ENCODE measurements at regions not wholly inside any gene's neighbourhood (a gene's known extent, or its start where the extent isn't known, plus 50 kb on each side); places are given as distances from the start of the nearest gene placed in this dataset.
"Not testable (repeated sequence)": the region's sequence is repeated elsewhere in the genome, so short reads cannot be mapped to it uniquely, and the experiment has no call there.

GRCh38 chr2:146624430-146625160, 1220.2 kb upstream of the ACVR2A start:
- DNase-seq = no peak

DNA sequence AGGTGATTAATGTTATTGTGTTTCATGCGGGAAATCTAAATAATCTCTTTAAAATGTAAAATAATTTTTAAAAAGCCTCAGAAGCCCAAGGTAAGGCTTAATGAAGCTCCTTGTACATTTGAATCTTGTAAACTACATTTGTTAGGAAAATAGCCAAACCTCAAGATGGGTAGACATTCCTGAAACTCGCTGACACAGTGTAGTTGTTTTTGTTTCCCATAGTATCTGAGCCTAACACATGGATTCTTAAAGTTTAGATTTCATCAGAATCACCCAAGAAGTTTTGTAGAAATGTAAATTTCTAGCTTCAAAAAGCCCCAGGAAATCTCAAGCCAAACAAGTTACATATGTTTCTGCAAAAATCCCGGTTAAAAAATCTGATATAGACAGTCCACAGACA, 1221.1 kb upstream of the ACVR2A start:
- DNase-seq = no peak

GRCh38 chr2:146621656-146622055, 1223.2 kb upstream of the ACVR2A start:
- no peak for DNase-seq

- no peak for DNase-seq
These were observed 1229.1 kb upstream of the ACVR2A start for GRCh38 chr2:146615778-146616177.

DNA sequence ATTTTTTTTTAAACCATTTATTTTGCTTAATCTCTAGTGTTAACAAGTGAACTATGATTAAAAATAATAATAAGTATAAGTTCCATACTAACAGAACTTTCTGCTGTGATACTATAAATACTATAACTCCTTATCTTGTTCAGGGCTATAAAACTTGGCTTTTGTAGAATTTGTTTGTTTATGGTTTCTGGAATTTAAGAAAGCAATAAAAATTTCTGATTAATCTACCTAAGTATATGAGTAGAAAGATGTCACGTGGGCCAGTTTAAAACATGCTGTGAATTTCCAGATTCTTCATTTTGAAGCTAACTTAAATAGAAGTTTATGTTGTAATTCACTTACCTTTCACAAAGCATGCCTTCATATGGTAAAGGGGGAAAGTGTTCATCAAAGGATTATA, 1236.3 kb upstream of the ACVR2A start:
- DNase-seq = no peak

DNA sequence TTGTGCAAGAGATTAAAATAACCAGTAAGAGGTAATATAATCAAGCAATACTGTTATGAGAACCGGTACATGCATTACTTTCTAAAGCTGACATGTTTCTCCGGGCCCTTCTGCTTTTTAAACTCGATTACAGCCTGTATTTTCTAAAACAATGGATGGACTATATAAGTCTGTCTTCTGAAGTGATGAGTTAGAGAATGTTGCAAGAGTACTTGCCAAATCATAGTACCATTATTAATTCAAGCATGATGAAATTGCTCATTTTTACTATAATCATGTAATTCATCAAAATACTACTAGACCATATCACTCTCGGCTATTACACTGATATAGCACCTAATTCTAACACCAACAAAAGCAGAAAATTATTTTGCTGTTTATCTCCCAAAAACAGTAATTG, 1240.3 kb upstream of the ACVR2A start:
- no peak for DNase-seq

DNA sequence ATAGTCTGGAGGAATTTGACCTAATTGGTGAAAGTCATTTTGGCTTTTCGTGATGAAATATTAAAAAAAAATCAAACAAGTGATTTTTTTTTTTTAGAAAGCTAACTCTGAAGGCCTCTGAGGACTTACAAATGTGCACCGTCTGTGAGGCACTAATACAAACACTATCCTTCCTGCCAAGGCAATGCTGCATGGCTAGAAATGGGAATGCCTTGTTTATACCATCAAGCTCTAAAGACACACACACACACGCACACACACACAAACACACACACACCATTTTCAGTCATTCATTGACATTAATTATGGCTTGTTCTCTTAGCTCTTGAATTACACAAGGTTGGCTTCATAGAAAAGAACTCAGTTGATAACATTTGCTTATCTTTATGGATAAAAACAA, 1242.0 kb upstream of the ACVR2A start:
- no peak for DNase-seq

DNA sequence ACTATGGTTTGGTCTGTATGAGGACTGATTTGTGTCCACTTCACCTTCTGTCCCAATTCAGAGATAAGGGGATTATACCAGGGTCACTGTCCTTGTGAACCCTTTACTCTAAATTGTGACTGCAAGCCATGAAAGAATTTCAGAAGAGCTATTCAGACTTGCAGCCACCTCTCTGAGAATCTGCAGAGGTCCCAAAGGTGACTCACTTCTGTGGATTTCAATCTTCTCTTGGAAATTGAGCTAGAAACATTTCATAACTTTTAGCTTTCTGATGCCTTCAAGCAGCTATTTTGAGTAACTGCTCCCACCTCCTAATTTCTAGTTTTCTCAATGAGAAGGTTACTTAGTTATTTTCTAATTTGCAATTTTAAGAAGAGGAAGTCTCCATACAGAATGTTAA, 1242.4 kb upstream of the ACVR2A start:
- no peak for DNase-seq

GRCh38 chr2:146598791-146599190, 1246.0 kb upstream of the ACVR2A start:
- DNase-seq = no peak

- DNase-seq = no peak
These were observed 1247.5 kb upstream of the ACVR2A start for GRCh38 chr2:146597291-146597690.

DNA sequence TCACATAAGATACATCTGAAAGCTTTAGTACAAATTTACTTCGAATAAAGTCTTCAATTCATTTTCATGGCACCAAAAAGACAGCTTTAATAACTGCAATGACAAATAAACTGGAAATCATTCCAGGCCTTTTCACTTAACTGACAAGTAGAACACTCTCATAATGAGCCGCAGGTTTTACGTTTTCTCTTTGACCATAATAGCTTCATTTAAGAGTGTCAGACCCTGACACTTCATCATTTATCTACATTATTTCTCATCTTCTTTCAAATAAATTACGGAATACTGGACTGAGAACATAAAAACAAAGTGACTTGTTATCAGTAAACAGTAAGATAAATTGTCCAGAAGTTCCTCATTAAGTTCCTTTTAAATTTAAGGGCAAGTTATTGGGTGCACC, 1252.9 kb upstream of the ACVR2A start:
- DNase-seq = no peak

- DNase-seq = no peak
These were observed 1257.5 kb upstream of the ACVR2A start for GRCh38 chr2:146587291-146587713.

- no peak for DNase-seq
These were observed 1260.5 kb upstream of the ACVR2A start for GRCh38 chr2:146584316-146584715.

- no peak for DNase-seq
These were observed 1265.5 kb upstream of the ACVR2A start for GRCh38 chr2:146579147-146579930.

DNA sequence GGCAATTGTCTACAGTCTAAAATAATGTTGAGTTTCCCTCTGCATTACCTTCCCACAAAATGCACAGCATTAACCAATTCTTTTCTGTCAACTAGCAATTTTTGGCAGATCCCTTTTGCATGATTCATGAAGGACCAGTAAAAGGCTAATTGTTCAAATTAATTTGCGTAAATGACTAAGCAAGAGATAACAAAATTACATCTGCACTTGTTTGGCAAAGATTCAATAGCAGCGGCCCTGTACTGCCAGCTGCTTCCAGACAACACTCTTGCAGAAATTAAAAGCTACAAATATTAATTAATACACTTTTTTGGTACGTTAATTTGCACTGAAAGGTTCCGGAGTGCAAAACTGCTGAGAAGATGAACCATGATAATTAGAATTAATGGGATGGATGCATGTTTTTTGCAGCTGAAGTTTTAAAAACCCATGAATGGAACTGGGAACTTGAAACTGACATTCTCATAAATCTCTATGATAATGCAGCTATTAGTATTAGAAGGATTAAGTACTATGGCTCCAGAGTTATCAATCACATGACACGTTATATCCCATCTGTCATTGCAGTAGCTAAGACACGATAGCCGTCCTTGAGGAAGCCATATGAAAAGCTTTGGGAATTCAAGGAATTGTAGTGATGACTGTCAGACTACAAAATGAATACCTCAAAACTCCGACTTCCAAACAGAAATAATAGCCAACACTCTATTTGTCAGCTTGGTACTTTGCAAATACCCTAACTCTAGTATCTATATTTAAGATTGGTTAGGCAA, 1268.3 kb upstream of the ACVR2A start:
- no peak for DNase-seq

DNA sequence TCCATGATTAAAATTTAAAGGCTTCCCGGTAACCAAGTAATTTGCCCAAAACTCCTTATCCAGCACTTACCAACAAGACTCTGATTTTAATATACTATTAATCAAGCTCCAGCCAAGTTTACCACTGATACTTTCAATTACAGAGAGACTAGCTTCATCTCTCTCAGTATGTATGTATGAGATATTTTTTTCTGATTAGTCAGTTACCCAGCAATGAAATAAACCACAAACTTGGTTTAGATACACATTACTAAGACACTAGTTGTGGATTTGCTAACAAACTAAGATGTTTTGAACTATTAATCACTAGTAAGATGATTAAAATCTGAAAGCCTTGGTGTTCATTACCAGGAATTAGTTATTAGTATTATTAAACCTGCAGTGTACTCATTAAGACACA, 1272.2 kb upstream of the ACVR2A start:
- DNase-seq = no peak

- no peak for DNase-seq
These were observed 1282.8 kb upstream of the ACVR2A start for GRCh38 chr2:146561996-146562395.

DNA sequence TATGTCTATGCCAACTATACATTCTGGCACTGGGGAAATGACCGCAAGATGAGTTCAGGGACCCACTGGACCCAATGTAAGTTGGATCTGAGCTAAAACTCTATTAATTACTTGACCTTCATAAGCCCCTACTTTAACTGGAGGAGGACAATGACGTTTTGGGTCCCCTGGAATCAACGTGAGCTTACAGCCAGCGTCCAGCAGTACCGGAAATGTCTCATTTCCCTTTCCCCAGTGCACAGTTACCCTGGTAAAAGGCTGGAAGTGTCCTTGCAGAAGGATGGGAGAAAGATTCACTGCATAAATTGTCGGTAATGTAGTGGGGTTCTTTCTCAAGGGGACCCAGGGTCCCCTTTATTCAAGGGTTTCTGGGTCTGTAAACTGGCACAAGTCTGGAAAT, 1297.6 kb upstream of the ACVR2A start:
- no peak for DNase-seq

DNA sequence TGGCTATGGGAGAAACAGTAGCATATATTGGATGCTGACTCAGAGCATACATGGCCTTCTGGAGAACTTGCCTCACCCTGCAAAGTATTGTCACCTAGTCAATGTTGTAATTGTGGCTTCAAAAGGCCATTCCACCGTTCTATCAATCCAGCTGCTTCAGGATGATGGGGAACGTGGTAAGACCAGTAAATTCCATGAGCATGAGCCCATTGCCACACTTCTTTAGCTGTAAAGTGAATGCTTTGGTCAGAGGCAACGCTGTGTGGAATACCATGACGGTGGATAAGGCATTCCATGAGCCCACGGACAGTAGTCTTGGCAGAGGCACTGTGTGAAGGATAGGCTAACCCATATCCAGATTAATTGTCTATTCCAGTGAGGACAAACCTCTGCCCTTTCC, 1300.1 kb upstream of the ACVR2A start:
- DNase-seq = no peak

DNA sequence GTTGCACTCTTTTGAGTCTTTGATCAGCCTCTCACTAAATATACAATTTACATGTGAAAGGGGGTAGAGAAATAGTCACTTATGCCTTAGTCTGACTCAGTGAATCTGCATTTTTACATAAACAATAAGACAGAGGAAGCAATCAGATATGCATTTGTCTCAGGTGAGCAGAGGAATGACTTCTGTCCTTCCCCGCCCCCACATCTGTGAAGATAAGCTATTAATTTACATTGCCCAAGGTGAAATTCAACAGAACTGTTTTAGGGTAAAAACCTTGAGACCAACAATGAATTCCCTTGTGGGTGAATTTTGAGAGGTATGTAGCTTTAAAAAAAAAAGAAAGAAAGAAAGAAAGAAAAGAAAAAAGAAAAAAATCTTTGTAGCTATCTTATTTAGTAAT, 1302.9 kb upstream of the ACVR2A start:
- no peak for DNase-seq

DNA sequence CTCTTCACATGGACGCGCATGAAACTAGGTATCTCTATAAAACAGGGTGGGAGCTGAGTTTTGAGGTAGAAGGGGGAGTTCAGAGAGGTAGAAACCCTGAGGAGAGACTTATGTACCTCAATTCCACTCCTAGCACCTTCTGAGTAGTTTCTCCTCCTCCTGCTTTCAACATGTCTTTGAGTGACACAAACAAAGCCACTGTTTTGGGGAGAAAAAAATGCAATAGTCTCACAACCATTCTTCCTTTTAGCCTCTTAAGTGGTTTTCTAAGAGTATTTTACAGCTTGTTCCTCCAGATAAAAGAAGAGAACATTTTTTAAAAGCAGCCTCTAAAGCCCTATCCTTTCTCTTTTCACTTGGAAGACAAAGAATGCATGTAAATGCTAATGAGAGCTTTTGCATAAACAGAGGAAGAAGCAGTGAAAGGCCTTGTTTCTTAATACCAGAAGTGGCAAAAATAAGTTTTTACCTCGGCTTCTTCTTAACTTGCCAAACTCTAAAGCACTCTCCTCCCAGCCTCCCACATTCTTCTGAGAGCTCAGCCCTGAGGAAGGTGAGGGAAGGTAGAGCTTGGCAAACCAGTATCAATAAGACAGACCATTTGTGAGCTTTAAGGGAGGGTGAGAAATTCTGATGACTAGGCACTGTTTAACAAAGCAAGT, 1304.4 kb upstream of the ACVR2A start:
- no peak for DNase-seq

- not testable (repeated sequence) for DNase-seq
These were observed 1305.1 kb upstream of the ACVR2A start for GRCh38 chr2:146539739-146540138.

DNA sequence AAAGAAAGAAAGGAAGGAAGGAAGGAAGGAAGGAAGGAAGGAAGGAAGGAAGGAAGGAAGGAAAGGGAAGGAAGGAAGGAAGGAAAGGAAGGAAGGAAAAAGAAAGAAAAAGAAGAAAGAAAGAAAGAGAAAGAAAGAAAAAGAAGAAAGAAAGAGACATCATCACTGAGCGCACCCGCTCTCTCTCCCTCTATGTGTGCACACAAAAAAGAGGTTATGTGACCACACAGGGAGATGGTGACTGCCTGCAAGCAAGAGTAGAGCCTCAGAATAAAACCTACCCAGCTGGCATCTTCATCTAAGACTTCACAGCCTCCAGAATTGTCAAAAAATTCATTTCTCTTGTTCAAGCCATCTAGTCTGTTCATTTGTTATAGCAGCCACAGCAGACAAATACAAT, 1307.4 kb upstream of the ACVR2A start:
- no peak for DNase-seq
